GM13977 (cell line): ENCODE measurements at regions not wholly inside any gene's neighbourhood (a gene's known extent, or its start where the extent isn't known, plus 50 kb on each side); places are given as distances from the start of the nearest gene placed in this dataset.

Experiments used
- DNase-seq: peaks from one replicate; pipeline ENCODE4 v3.0.0; 2012; ENCODE audit warnings: low spot score
- CTCF ChIP-seq: IDR thresholded peaks from 2 replicates; pipeline ENCODE4 v1.5.1; 2012; ENCODE audit warnings: mild to moderate bottlenecking, control low read depth; ENCODE audit not compliant: insufficient read depth; ENCODE audit errors: extremely low read depth, missing control alignments
- in situ Hi-C: fragments of 300-500 bp; cut with MboI; formaldehyde crosslinking; loops from one replicate; pipeline ENCODE4 v1.12.0; 2022; ENCODE audit warnings: low sequenced_read_pairs, low pct_unique_long_range_greater_than_20kb, mixed read lengths, inconsistent platforms; ENCODE audit not compliant: unreplicated experiment

- TF ChIP-seq CTCF, result no peak
- in situ Hi-C loops, result no loop called here
- no peak for DNase-seq
Measured at GRCh38 chr20:61173267-61173666, 78.8 kb upstream of the CDH4 start.

- in situ Hi-C loops, result no loop called here
- no peak for TF ChIP-seq CTCF
- no peak for DNase-seq
Measured at GRCh38 chr20:61173961-61174725, 77.9 kb upstream of the CDH4 start.

GRCh38 chr20:61176874-61177273, 75.2 kb upstream of the CDH4 start:
- in situ Hi-C loops, result no loop called here
- no peak for TF ChIP-seq CTCF
- DNase-seq, result no peak

- in situ Hi-C loops, result no loop called here
- no peak for DNase-seq
- no peak for TF ChIP-seq CTCF
Measured at GRCh38 chr20:61178551-61179071, 73.5 kb upstream of the CDH4 start.

- in situ Hi-C loops, result no loop called here
- DNase-seq, result no peak
- no peak for TF ChIP-seq CTCF
Measured at GRCh38 chr20:61184194-61184593, 67.9 kb upstream of the CDH4 start.

- in situ Hi-C loops, result no loop called here
- no peak for TF ChIP-seq CTCF
- DNase-seq, result no peak
Measured at GRCh38 chr20:61185181-61185580, 66.9 kb upstream of the CDH4 start.
